MM.1S (cell line): ENCODE measurements at regions not wholly inside any gene's neighbourhood (a gene's known extent, or its start where the extent isn't known, plus 50 kb on each side); places are given as distances from the start of the nearest gene placed in this dataset.

Source experiments
- DNase-seq: peaks from one replicate; pipeline ENCODE4 v3.0.0-alpha.2; 2015
- H2AFZ ChIP-seq: fragments of 300-600 bp; sonication (generic); 2 replicates; pipeline ENCODE4 v1.6.0; 2016; ENCODE audit warnings: antibody characterized with exemption, low read length
- H3F3A ChIP-seq: fragments of 300-600 bp; sonication (generic); 2 replicates; pipeline ENCODE4 v1.6.1; 2016; ENCODE audit warnings: mild to moderate bottlenecking, antibody characterized with exemption, low read length, moderate library complexity, mixed read lengths; ENCODE audit not compliant: insufficient read depth
- H3K27ac ChIP-seq: fragments of 300-600 bp; sonication (generic); 2 replicates; pipeline ENCODE4 v1.5.1; 2016; ENCODE audit warnings: mild to moderate bottlenecking, low read length
- H3K27me3 ChIP-seq: fragments of 300-600 bp; sonication (generic); replicated peaks from 2 replicates; pipeline ENCODE4 v1.6.0; 2016; ENCODE audit warnings: low read length; ENCODE audit not compliant: insufficient read depth
- H3K36me3 ChIP-seq: fragments of 300-600 bp; sonication (generic); replicated peaks from 2 replicates; pipeline ENCODE4 v1.6.1; 2016; ENCODE audit warnings: mild to moderate bottlenecking, low read length, mixed read lengths; ENCODE audit not compliant: insufficient read depth
- H3K4me1 ChIP-seq: fragments of 300-600 bp; sonication (generic); 2 replicates; pipeline ENCODE4 v1.6.1; 2016; ENCODE audit warnings: low read length, mixed read lengths
- H3K4me2 ChIP-seq: fragments of 300-600 bp; sonication (generic); 2 replicates; pipeline ENCODE4 v1.6.0; 2016; ENCODE audit warnings: low read depth, low read length
- H3K4me3 ChIP-seq: fragments of 300-600 bp; sonication (generic); 2 replicates; pipeline ENCODE4 v1.5.1; 2016; ENCODE audit warnings: low read length, mixed read lengths
- H3K79me2 ChIP-seq: fragments of 300-600 bp; sonication (generic); 2 replicates; pipeline ENCODE4 v1.6.1; 2016; ENCODE audit warnings: mixed run types, low read length, mixed read lengths
- H3K9ac ChIP-seq: fragments of 300-600 bp; sonication (generic); 2 replicates; pipeline ENCODE4 v1.6.1; 2016; ENCODE audit warnings: low read length, mixed read lengths
- H3K9me2 ChIP-seq: fragments of 300-600 bp; sonication (generic); replicated peaks from 2 replicates; pipeline ENCODE4 v1.6.1; 2016; ENCODE audit warnings: mild to moderate bottlenecking, low read length, mixed read lengths; ENCODE audit not compliant: insufficient read depth
- H3K9me3 ChIP-seq: fragments of 300-600 bp; sonication (generic); replicated peaks from 2 replicates; pipeline ENCODE4 v1.6.1; 2016; ENCODE audit warnings: mild to moderate bottlenecking, low read length, mixed read lengths; ENCODE audit not compliant: insufficient read depth
- H4K20me1 ChIP-seq: fragments of 300-600 bp; sonication (generic); 2 replicates; pipeline ENCODE4 v1.6.1; 2016; ENCODE audit warnings: mild to moderate bottlenecking, low read length, moderate library complexity, mixed read lengths; ENCODE audit not compliant: insufficient read depth
- CTCF ChIP-seq: fragments of 300-600 bp; sonication (generic); IDR thresholded peaks from 2 replicates; pipeline ENCODE4 v1.5.1; 2016; ENCODE audit warnings: antibody characterized with exemption, low read length, mixed read lengths
- EZH2 ChIP-seq: fragments of 300-600 bp; sonication (generic); optimal IDR thresholded peaks from 2 replicates; pipeline ENCODE3; 2017; ENCODE audit warnings: low read depth, mild to moderate bottlenecking, antibody characterized with exemption, low read length, mixed read lengths
- EZH2phosphoT487 ChIP-seq: fragments of 300-600 bp; sonication (generic); IDR thresholded peaks from 2 replicates; pipeline ENCODE4 v1.6.1; 2018; ENCODE audit warnings: antibody characterized with exemption, low read length

GRCh38 chr9:91027005-91027404 is 225.4 kb downstream of the SYK start:
- H3K4me2 ChIP-seq: no peak overlapping the region

GRCh38 chr9:91028166-91028827 is 226.7 kb downstream of the SYK start:
- Histone ChIP-seq H3K4me1 (peaks cover 10% of the 10 kb centered on the region), H3K9me3 (no peaks in the 10 kb centered on the region), H3K27ac (no peak overlapping the region), H3K9ac (no peak overlapping the region), H2AFZ (no peak overlapping the region), H3K79me2 (no peaks in the 10 kb centered on the region), H3K4me3 (no peak overlapping the region), H4K20me1 (no peaks in the 10 kb centered on the region), H3K36me3 (no peaks in the 10 kb centered on the region), H3K4me2 (no peak overlapping the region), H3K27me3 (no peaks in the 10 kb centered on the region), H3F3A (peaks cover 5% of the 10 kb centered on the region; the same call in 1 of the 2 replicates), H3K9me2 (no peaks in the 10 kb centered on the region)
- DNase-seq: no peak
- TF ChIP-seq EZH2: no peak
- TF ChIP-seq CTCF: no peak
- TF ChIP-seq EZH2phosphoT487: no peak

More at GRCh38 chr9:91027005-91027404, 225.4 kb downstream of the SYK start:
- no peak for TF ChIP-seq EZH2phosphoT487
- TF ChIP-seq EZH2: no peak
- no peak for TF ChIP-seq CTCF
- H2AFZ ChIP-seq: no peak overlapping the region
- no peaks in the 10 kb centered on the region for H3K9me2 ChIP-seq
- no peaks in the 10 kb centered on the region for H3K9me3 ChIP-seq
- H3F3A ChIP-seq: no peaks in the 10 kb centered on the region
- no peaks in the 10 kb centered on the region for H4K20me1 ChIP-seq
- peaks cover 10% of the 10 kb centered on the region for H3K4me1 ChIP-seq
- no peak for DNase-seq
- H3K27me3 ChIP-seq: no peaks in the 10 kb centered on the region
- no peak overlapping the region for H3K9ac ChIP-seq
- no peak overlapping the region for H3K4me3 ChIP-seq
- no peaks in the 10 kb centered on the region for H3K79me2 ChIP-seq
- H3K27ac ChIP-seq: no peak overlapping the region
- no peaks in the 10 kb centered on the region for H3K36me3 ChIP-seq

GRCh38 chr9:91029650-91030361 is 228.2 kb downstream of the SYK start:
- Histone ChIP-seq H3K27ac (no peak overlapping the region), H3K4me1 (peaks cover 18% of the 10 kb centered on the region), H3K4me2 (no peak overlapping the region), H2AFZ (no peak overlapping the region), H3K9me3 (no peaks in the 10 kb centered on the region), H4K20me1 (no peaks in the 10 kb centered on the region), H3K9me2 (no peaks in the 10 kb centered on the region), H3K79me2 (no peaks in the 10 kb centered on the region), H3K4me3 (no peak overlapping the region), H3K36me3 (no peaks in the 10 kb centered on the region), H3K9ac (no peak overlapping the region), H3K27me3 (no peaks in the 10 kb centered on the region), H3F3A (peaks cover 20% of the 10 kb centered on the region)
- DNase-seq: no peak
- no peak for TF ChIP-seq EZH2phosphoT487
- TF ChIP-seq CTCF: no peak
- TF ChIP-seq EZH2: no peak
